ENCODE measurements at regions not wholly inside any gene's neighbourhood (a gene's known extent, or its start where the extent isn't known, plus 50 kb on each side); places are given as distances from the start of the nearest gene placed in this dataset.

- TF ChIP-seq POLR2A (IDR thresholded peaks at IDR 0.05; ENCODE audit: low read length), result no peak
- TF ChIP-seq GATA1 (IDR thresholded peaks at IDR 0.05; ENCODE audit: low read depth, low read length), result no peak
These were observed 506.4 kb downstream of the MED13L start for GRCh38 chr12:115771065-115771464.

Measured in erythroblast (primary cell).